ENCODE measurements at regions not wholly inside any gene's neighbourhood (a gene's known extent, or its start where the extent isn't known, plus 50 kb on each side); places are given as distances from the start of the nearest gene placed in this dataset.

- no peak for TF ChIP-seq TAF1 (IDR thresholded peaks at IDR 0.05; ENCODE audit: borderline replicate concordance, insufficient read depth, low read length)
- TF ChIP-seq FOXP2 (optimal IDR thresholded peaks at IDR 0.05; ENCODE audit: borderline replicate concordance, extremely low read depth, extremely low read length, insufficient read depth), result no peak
- TF ChIP-seq SIN3A (IDR thresholded peaks at IDR 0.05; ENCODE audit: borderline replicate concordance, insufficient read depth, low read length), result no peak
- TF ChIP-seq, protein P1, sequence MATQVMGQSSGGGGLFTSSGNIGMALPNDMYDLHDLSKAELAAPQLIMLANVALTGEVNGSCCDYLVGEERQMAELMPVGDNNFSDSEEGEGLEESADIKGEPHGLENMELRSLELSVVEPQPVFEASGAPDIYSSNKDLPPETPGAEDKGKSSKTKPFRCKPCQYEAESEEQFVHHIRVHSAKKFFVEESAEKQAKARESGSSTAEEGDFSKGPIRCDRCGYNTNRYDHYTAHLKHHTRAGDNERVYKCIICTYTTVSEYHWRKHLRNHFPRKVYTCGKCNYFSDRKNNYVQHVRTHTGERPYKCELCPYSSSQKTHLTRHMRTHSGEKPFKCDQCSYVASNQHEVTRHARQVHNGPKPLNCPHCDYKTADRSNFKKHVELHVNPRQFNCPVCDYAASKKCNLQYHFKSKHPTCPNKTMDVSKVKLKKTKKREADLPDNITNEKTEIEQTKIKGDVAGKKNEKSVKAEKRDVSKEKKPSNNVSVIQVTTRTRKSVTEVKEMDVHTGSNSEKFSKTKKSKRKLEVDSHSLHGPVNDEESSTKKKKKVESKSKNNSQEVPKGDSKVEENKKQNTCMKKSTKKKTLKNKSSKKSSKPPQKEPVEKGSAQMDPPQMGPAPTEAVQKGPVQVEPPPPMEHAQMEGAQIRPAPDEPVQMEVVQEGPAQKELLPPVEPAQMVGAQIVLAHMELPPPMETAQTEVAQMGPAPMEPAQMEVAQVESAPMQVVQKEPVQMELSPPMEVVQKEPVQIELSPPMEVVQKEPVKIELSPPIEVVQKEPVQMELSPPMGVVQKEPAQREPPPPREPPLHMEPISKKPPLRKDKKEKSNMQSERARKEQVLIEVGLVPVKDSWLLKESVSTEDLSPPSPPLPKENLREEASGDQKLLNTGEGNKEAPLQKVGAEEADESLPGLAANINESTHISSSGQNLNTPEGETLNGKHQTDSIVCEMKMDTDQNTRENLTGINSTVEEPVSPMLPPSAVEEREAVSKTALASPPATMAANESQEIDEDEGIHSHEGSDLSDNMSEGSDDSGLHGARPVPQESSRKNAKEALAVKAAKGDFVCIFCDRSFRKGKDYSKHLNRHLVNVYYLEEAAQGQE (IDR thresholded peaks at IDR 0.05; ENCODE audit: insufficient read depth in 1 of 2, low read depth in 2 of 2, low read length in 2 of 2), result no peak
- no peak for TF ChIP-seq POLR2AphosphoS5 (IDR thresholded peaks at IDR 0.05; ENCODE audit: low read depth, low read length)
Measured at GRCh38 chrX:5314148-5314547, 914.5 kb downstream of the NLGN4X start.

DNA sequence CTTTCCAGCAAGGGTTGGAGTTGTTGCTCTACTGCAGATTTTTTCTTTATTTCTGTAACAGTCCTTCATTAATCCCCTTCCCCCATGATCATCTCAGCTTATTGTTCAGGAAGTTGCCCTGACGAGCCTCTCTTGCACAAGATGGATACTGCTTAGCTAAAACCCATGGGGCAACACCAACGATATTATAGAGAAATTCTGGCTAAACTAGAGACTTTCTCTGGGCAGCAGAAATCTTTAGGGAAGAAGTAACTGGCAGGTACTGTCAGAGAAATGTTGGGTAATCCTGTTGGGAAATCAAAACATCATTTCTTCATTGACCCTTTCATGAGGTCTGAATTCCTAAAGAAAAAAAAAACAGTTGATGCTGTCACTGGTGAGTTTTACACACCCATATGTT lies 921.3 kb downstream of the NLGN4X start:
- TF ChIP-seq SIN3A (IDR thresholded peaks at IDR 0.05; ENCODE audit: borderline replicate concordance, insufficient read depth, low read length), result no peak
- TF ChIP-seq TAF1 (IDR thresholded peaks at IDR 0.05; ENCODE audit: borderline replicate concordance, insufficient read depth, low read length), result no peak
- TF ChIP-seq, protein P1 (IDR thresholded peaks at IDR 0.05; ENCODE audit: insufficient read depth in 1 of 2, low read depth in 2 of 2, low read length in 2 of 2), result no peak

DNA sequence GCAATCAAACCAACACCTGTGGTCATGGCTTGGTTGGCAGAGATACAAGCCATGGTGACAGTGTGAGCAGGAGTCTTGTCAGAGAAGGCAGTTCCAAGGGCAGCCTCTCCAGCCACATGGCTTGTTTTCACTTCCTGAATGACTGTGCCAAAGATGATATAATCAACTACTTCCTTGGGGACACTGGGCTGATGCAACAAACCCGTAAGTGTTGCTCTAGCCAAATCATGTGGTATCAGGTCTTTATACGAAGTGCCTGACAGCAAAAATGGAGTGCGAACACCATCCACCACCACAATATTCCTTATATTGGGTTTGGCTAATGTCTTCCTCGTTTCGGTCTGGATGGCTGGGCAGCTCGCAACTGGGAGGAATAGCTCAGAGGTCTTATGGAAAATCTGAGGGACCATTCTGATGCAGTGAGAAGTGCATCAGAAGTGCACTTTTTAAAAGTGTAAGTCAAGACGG lies 922.0 kb downstream of the NLGN4X start:
- TF ChIP-seq, protein P1 (IDR thresholded peaks at IDR 0.05; ENCODE audit: insufficient read depth in 1 of 2, low read depth in 2 of 2, low read length in 2 of 2), result no peak
- TF ChIP-seq TAF1 (IDR thresholded peaks at IDR 0.05; ENCODE audit: borderline replicate concordance, insufficient read depth, low read length) (no peak), FOXP2 (optimal IDR thresholded peaks at IDR 0.05; ENCODE audit: borderline replicate concordance, extremely low read depth, extremely low read length, insufficient read depth) (no peak), POLR2AphosphoS5 (IDR thresholded peaks at IDR 0.05; ENCODE audit: low read depth, low read length) (no peak), SIN3A (IDR thresholded peaks at IDR 0.05; ENCODE audit: borderline replicate concordance, insufficient read depth, low read length) (no peak)

- TF ChIP-seq FOXP2 (optimal IDR thresholded peaks at IDR 0.05; ENCODE audit: borderline replicate concordance, extremely low read depth, extremely low read length, insufficient read depth), result no peak
- TF ChIP-seq TAF1 (IDR thresholded peaks at IDR 0.05; ENCODE audit: borderline replicate concordance, insufficient read depth, low read length), result no peak
- TF ChIP-seq, protein P1 (IDR thresholded peaks at IDR 0.05; ENCODE audit: insufficient read depth in 1 of 2, low read depth in 2 of 2, low read length in 2 of 2), result no peak
- TF ChIP-seq SIN3A (IDR thresholded peaks at IDR 0.05; ENCODE audit: borderline replicate concordance, insufficient read depth, low read length), result no peak
- no peak for TF ChIP-seq POLR2AphosphoS5 (IDR thresholded peaks at IDR 0.05; ENCODE audit: low read depth, low read length)
Measured at GRCh38 chrX:5305452-5305851, 923.2 kb downstream of the NLGN4X start.

GRCh38 chrX:5295004-5295403 lies 933.7 kb downstream of the NLGN4X start:
- TF ChIP-seq, protein P1 (IDR thresholded peaks at IDR 0.05; ENCODE audit: insufficient read depth in 1 of 2, low read depth in 2 of 2, low read length in 2 of 2), result no peak
- TF ChIP-seq FOXP2 (optimal IDR thresholded peaks at IDR 0.05; ENCODE audit: borderline replicate concordance, extremely low read depth, extremely low read length, insufficient read depth) (no peak), SIN3A (IDR thresholded peaks at IDR 0.05; ENCODE audit: borderline replicate concordance, insufficient read depth, low read length) (no peak), POLR2AphosphoS5 (IDR thresholded peaks at IDR 0.05; ENCODE audit: low read depth, low read length) (no peak), TAF1 (IDR thresholded peaks at IDR 0.05; ENCODE audit: borderline replicate concordance, insufficient read depth, low read length) (no peak)

Measured in PFSK-1 (cell line).